Right renal pelvis (tissue), 4 donors: ENCODE measurements at regions not wholly inside any gene's neighbourhood (a gene's known extent, or its start where the extent isn't known, plus 50 kb on each side); places are given as distances from the start of the nearest gene placed in this dataset.

Experiments
- DNase-seq, 4 donors: peaks; one replicate each; pipeline ENCODE4 v3.0.0-alpha.2; 2013; ENCODE audit warnings: low read depth in 4 of 4, low spot score in 3 of 4, missing footprints in 1 of 4

GRCh38 chr5:6867712-6868111 is 154.5 kb downstream of the TENT4A start:
- no peak for DNase-seq

- DNase-seq: no peak
These were observed 154.9 kb downstream of the TENT4A start for GRCh38 chr5:6868171-6868570.

- DNase-seq: no peak
These were observed 155.5 kb downstream of the TENT4A start for GRCh38 chr5:6868575-6869215.

- no peak for DNase-seq
These were observed 156.4 kb downstream of the TENT4A start for GRCh38 chr5:6869677-6870076.

GRCh38 chr5:6872441-6873160 is 159.4 kb downstream of the TENT4A start:
- DNase-seq: no peak

GRCh38 chr5:6873359-6873758 is 160.1 kb downstream of the TENT4A start:
- DNase-seq: no peak

GRCh38 chr5:6875376-6875775 is 162.1 kb downstream of the TENT4A start:
- no peak for DNase-seq

- DNase-seq: no peak
These were observed 165.0 kb downstream of the TENT4A start for GRCh38 chr5:6877986-6878828.

GRCh38 chr5:6885581-6885980 is 172.3 kb downstream of the TENT4A start:
- DNase-seq: no peak

GRCh38 chr5:6886866-6887265 is 173.6 kb downstream of the TENT4A start:
- DNase-seq: no peak

- DNase-seq: no peak
These were observed 175.8 kb downstream of the TENT4A start for GRCh38 chr5:6889030-6889429.

GRCh38 chr5:6899221-6899620 is 186.0 kb downstream of the TENT4A start:
- no peak for DNase-seq

- peak in 3 of 4 donors; percentile 7 to 38 (median 31) for DNase-seq
These were observed 187.3 kb downstream of the TENT4A start for GRCh38 chr5:6900247-6901227.

GRCh38 chr5:6902094-6902493 is 188.9 kb downstream of the TENT4A start:
- DNase-seq: no peak

- no peak for DNase-seq
These were observed 189.4 kb downstream of the TENT4A start for GRCh38 chr5:6902597-6902996.

- no peak for DNase-seq
These were observed 190.7 kb downstream of the TENT4A start for GRCh38 chr5:6903934-6904333.

- no peak for DNase-seq
These were observed 191.6 kb downstream of the TENT4A start for GRCh38 chr5:6904860-6905259.

- no peak for DNase-seq
These were observed 192.2 kb downstream of the TENT4A start for GRCh38 chr5:6905423-6905822.

GRCh38 chr5:6905883-6906282 is 192.7 kb downstream of the TENT4A start:
- DNase-seq: no peak

GRCh38 chr5:6907320-6907918 is 194.2 kb downstream of the TENT4A start:
- DNase-seq: no peak
